ENCODE measurements at regions not wholly inside any gene's neighbourhood (a gene's known extent, or its start where the extent isn't known, plus 50 kb on each side); places are given as distances from the start of the nearest gene placed in this dataset.

- TF ChIP-seq CTCF (IDR thresholded peaks at IDR 0.05; ENCODE audit: low read depth, low read length) (no peak), EZH2phosphoT487 (IDR thresholded peaks at IDR 0.05; ENCODE audit: low read depth) (no peak)
Observed at GRCh38 chr6:106005954-106006353, 80.2 kb upstream of the PRDM1 start.
